HG03045 (cell line): ENCODE measurements at regions not wholly inside any gene's neighbourhood (a gene's known extent, or its start where the extent isn't known, plus 50 kb on each side); places are given as distances from the start of the nearest gene placed in this dataset.
"Not testable (repeated sequence)": the region's sequence is repeated elsewhere in the genome, so short reads cannot be mapped to it uniquely, and the experiment has no call there.

Experiments
- ATAC-seq: cut with Tn5 transposase; IDR thresholded peaks from one replicate; pipeline ENCODE4 v1.9.1; 2021; ENCODE audit warnings: mild to moderate bottlenecking, moderate library complexity; ENCODE audit not compliant: unreplicated experiment

GRCh38 chr2:225793736-225794550 lies 394.4 kb downstream of the NYAP2 start:
- no peak for ATAC-seq

- ATAC-seq: no peak
Measured at GRCh38 chr2:225788571-225789094, 389.1 kb downstream of the NYAP2 start.

- ATAC-seq: no peak
Measured at GRCh38 chr2:225787497-225787896, 388.0 kb downstream of the NYAP2 start.

GRCh38 chr2:225781991-225782390 lies 382.5 kb downstream of the NYAP2 start:
- no peak for ATAC-seq

- no peak for ATAC-seq
Measured at GRCh38 chr2:225781145-225781544, 381.6 kb downstream of the NYAP2 start.

GRCh38 chr2:225779829-225780228 lies 380.3 kb downstream of the NYAP2 start:
- no peak for ATAC-seq

GRCh38 chr2:225773148-225773547 lies 373.6 kb downstream of the NYAP2 start:
- no peak for ATAC-seq

- no peak for ATAC-seq
Measured at GRCh38 chr2:225771701-225772100, 372.2 kb downstream of the NYAP2 start.

GRCh38 chr2:225768741-225769140 lies 369.2 kb downstream of the NYAP2 start:
- ATAC-seq: no peak

- ATAC-seq: no peak
Measured at GRCh38 chr2:225766431-225766830, 366.9 kb downstream of the NYAP2 start.

- ATAC-seq: no peak
Measured at GRCh38 chr2:225765820-225766219, 366.3 kb downstream of the NYAP2 start.

- ATAC-seq: no peak
Measured at GRCh38 chr2:225764346-225764745, 364.8 kb downstream of the NYAP2 start.

GRCh38 chr2:225763711-225764110 lies 364.2 kb downstream of the NYAP2 start:
- ATAC-seq: no peak

- no peak for ATAC-seq
Measured at GRCh38 chr2:225761396-225761795, 361.9 kb downstream of the NYAP2 start.

GRCh38 chr2:225757248-225757647 lies 357.7 kb downstream of the NYAP2 start:
- ATAC-seq: no peak

GRCh38 chr2:225756198-225756597 lies 356.7 kb downstream of the NYAP2 start:
- ATAC-seq: no peak

GRCh38 chr2:225748609-225749008 lies 349.1 kb downstream of the NYAP2 start:
- no peak for ATAC-seq

- not testable (repeated sequence) for ATAC-seq
Measured at GRCh38 chr2:225743996-225744395, 344.5 kb downstream of the NYAP2 start.

- no peak for ATAC-seq
Measured at GRCh38 chr2:225742487-225742886, 343.0 kb downstream of the NYAP2 start.

GRCh38 chr2:225740086-225740485 lies 340.6 kb downstream of the NYAP2 start:
- ATAC-seq: no peak

- ATAC-seq: no peak
Measured at GRCh38 chr2:225739328-225739727, 339.8 kb downstream of the NYAP2 start.

- ATAC-seq: no peak
Measured at GRCh38 chr2:225738735-225739134, 339.2 kb downstream of the NYAP2 start.

- ATAC-seq: no peak
Measured at GRCh38 chr2:225737556-225737955, 338.0 kb downstream of the NYAP2 start.
